PC-9 (cell line): ENCODE measurements at regions not wholly inside any gene's neighbourhood (a gene's known extent, or its start where the extent isn't known, plus 50 kb on each side); places are given as distances from the start of the nearest gene placed in this dataset.

Experiments
- BruUV-seq: library from RNA; stranded (reverse); fragments of 400-500 nt; replicated peaks from 2 replicates; lab custom pipeline; 2021; lab: Mats Ljungman, UMichigan
- CTCF ChIA-PET: fragments of 300-600 bp; sonication (Branson Sonifier 250); formaldehyde crosslinking; loops from one replicate; lab custom pipeline; 2022; ENCODE audit warnings: antibody characterized with exemption; lab: Charles Lee
- POLR2A ChIA-PET: fragments of 300-600 bp; sonication (Branson Sonifier 250); formaldehyde crosslinking; loops from one replicate; lab custom pipeline; 2022; ENCODE audit warnings: antibody characterized with exemption; ENCODE audit not compliant: unreplicated experiment; lab: Charles Lee
- DNase-seq, 2 experiments: peaks; one replicate each; pipeline versions ENCODE4 v3.0.0 to v3.0.0-alpha.2; 2015 to 2022; ENCODE audit warnings: mixed read lengths in 1 of 2
- H2AFZ ChIP-seq: fragments of 200-600 bp; sonication (generic); 2 replicates; pipeline ENCODE4 v1.8.1; 2017; ENCODE audit warnings: antibody characterized with exemption
- H3F3A ChIP-seq: fragments of 200-600 bp; sonication (generic); 2 replicates; pipeline ENCODE4 v1.8.1; 2017; ENCODE audit warnings: antibody characterized with exemption, mild to moderate bottlenecking, low read depth; ENCODE audit not compliant: insufficient read depth
- H3K27ac ChIP-seq: fragments of 200-600 bp; sonication (generic); 2 replicates; pipeline ENCODE4 v1.6.1; 2016; ENCODE audit warnings: mixed run types
- H3K27me3 ChIP-seq: fragments of 200-600 bp; sonication (generic); 2 replicates; pipeline ENCODE4 v1.6.1; 2016; ENCODE audit warnings: low read depth, mixed run types; ENCODE audit not compliant: insufficient read depth
- H3K36me3 ChIP-seq: fragments of 200-600 bp; sonication (generic); 2 replicates; pipeline ENCODE4 v1.6.1; 2016; ENCODE audit warnings: low read depth, mixed run types
- H3K4me1 ChIP-seq: fragments of 200-600 bp; sonication (generic); replicated peaks from 2 replicates; pipeline ENCODE4 v1.6.1; 2016; ENCODE audit warnings: mixed run types; ENCODE audit not compliant: insufficient read depth
- H3K4me2 ChIP-seq: fragments of 200-600 bp; sonication (generic); 2 replicates; pipeline ENCODE4 v1.6.1; 2017; ENCODE audit warnings: mixed run types
- H3K4me3 ChIP-seq: fragments of 200-600 bp; sonication (generic); 2 replicates; pipeline ENCODE4 v1.6.1; 2016; ENCODE audit warnings: mixed run types
- H3K79me2 ChIP-seq: fragments of 200-600 bp; sonication (generic); 2 replicates; pipeline ENCODE4 v1.6.1; 2017; ENCODE audit warnings: low read depth, mixed run types
- H3K9me2 ChIP-seq: fragments of 200-600 bp; sonication (generic); 2 replicates; pipeline ENCODE4 v1.8.1; 2017; ENCODE audit warnings: mild to moderate bottlenecking; ENCODE audit not compliant: insufficient read depth
- H3K9me3 ChIP-seq: fragments of 200-600 bp; sonication (generic); 2 replicates; pipeline ENCODE4 v1.8.1; 2016; ENCODE audit warnings: low read depth; ENCODE audit not compliant: insufficient read depth
- H4K20me1 ChIP-seq: fragments of 200-600 bp; sonication (generic); 2 replicates; pipeline ENCODE4 v1.8.1; 2017; ENCODE audit not compliant: insufficient read depth
- EZH2 ChIP-seq: fragments of 200-600 bp; sonication (generic); IDR thresholded peaks from 2 replicates; pipeline ENCODE4 v1.8.0; 2017; ENCODE audit warnings: antibody characterized with exemption, low read depth
- intact Hi-C: fragments of 100-400 bp; cut with micrococcal nuclease; formaldehyde crosslinking; loops from one replicate; pipeline ENCODE4 v1.10.0; 2022; ENCODE audit not compliant: unreplicated experiment
- TF ChIP-seq, protein P1 (sequence below): fragments of 200-600 bp; sonication (generic); conservative IDR thresholded peaks from 2 replicates; pipeline ENCODE4 v1.6.1; 2017; ENCODE audit warnings: mixed run types, antibody characterized with exemption, mild to moderate bottlenecking, moderate library complexity

DNA sequence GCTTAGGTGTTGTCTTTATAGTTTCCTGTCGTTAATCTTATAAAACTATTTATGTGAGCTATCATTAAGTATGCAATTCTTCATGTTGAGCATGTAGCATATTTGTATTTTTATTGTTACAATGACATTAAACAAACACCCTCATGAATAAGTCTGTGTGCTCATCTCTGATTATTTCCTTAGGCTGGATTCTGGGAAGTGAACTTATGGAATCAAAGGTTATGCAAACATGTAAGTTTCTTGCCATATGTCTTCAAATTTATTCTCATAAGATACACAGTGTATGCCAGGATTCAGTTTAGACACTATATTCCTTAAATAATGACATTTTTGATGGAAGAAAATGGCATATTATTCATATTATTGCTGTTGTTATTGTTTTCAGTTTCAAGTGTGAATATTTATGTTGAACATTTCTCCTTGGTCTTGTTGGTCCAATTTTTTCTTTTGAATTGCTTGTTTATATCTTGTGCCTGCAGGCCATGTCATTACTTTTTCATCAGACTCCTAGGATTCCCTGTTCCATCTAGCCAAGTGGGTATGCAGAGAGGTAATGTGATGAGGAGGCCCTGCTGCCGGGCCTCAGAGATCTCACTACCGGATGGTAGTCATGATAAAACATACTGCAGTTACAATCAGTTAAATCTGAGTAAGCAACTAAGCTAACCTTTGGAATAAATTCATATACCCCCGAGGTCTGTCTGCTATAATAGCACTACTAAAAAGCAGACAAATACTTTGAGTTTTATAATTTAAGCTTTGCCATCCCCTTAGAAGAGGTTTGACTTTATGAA lies 684.3 kb upstream of the SGO1 start:
- Histone ChIP-seq H3K9me2 (no peaks in the 10 kb centered on the region), H3K27ac (no peak overlapping the region), H3K4me1 (no peaks in the 10 kb centered on the region), H3K9me3 (no peaks in the 10 kb centered on the region), H2AFZ (no peak overlapping the region), H3K27me3 (no peaks in the 10 kb centered on the region), H3F3A (no peaks in the 10 kb centered on the region), H3K4me3 (no peak overlapping the region), H3K36me3 (no peaks in the 10 kb centered on the region), H4K20me1 (no peaks in the 10 kb centered on the region), H3K4me2 (no peak overlapping the region), H3K79me2 (no peaks in the 10 kb centered on the region)
- CTCF ChIA-PET, result no interaction called here
- POLR2A ChIA-PET, result no interaction called here
- intact Hi-C loops, result no loop called here
- BruUV-seq, result no TSS peak
- DNase-seq, result no peak
- TF ChIP-seq EZH2, result no peak
- TF ChIP-seq, protein P1, sequence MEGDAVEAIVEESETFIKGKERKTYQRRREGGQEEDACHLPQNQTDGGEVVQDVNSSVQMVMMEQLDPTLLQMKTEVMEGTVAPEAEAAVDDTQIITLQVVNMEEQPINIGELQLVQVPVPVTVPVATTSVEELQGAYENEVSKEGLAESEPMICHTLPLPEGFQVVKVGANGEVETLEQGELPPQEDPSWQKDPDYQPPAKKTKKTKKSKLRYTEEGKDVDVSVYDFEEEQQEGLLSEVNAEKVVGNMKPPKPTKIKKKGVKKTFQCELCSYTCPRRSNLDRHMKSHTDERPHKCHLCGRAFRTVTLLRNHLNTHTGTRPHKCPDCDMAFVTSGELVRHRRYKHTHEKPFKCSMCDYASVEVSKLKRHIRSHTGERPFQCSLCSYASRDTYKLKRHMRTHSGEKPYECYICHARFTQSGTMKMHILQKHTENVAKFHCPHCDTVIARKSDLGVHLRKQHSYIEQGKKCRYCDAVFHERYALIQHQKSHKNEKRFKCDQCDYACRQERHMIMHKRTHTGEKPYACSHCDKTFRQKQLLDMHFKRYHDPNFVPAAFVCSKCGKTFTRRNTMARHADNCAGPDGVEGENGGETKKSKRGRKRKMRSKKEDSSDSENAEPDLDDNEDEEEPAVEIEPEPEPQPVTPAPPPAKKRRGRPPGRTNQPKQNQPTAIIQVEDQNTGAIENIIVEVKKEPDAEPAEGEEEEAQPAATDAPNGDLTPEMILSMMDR, result no peak

- no peak for DNase-seq
- Histone ChIP-seq H2AFZ (no peak overlapping the region; the same call in 1 of the 2 replicates), H3K4me3 (no peak overlapping the region), H3K27me3 (no peaks in the 10 kb centered on the region), H3K9me3 (no peaks in the 10 kb centered on the region), H3K4me1 (no peaks in the 10 kb centered on the region), H3K79me2 (no peaks in the 10 kb centered on the region), H3K4me2 (no peak overlapping the region), H3K27ac (no peak overlapping the region), H4K20me1 (no peaks in the 10 kb centered on the region), H3F3A (no peaks in the 10 kb centered on the region), H3K36me3 (no peaks in the 10 kb centered on the region), H3K9me2 (no peaks in the 10 kb centered on the region)
- ChIA-PET POLR2A (no interaction called here), CTCF (no interaction called here)
- BruUV-seq, result no TSS peak
- intact Hi-C loops, result no loop called here
- TF ChIP-seq, protein P1, result no peak
Observed at GRCh38 chr3:20865803-20866202, 679.8 kb upstream of the SGO1 start.

- intact Hi-C loops, result no loop called here
- Histone ChIP-seq H3K4me1 (no peaks in the 10 kb centered on the region), H3K4me3 (no peak overlapping the region), H3K4me2 (no peak overlapping the region), H3K9me3 (no peaks in the 10 kb centered on the region), H3K9me2 (no peaks in the 10 kb centered on the region), H3K79me2 (no peaks in the 10 kb centered on the region), H3K27ac (no peak overlapping the region), H2AFZ (no peak overlapping the region), H3K36me3 (no peaks in the 10 kb centered on the region), H3K27me3 (no peaks in the 10 kb centered on the region), H4K20me1 (no peaks in the 10 kb centered on the region), H3F3A (no peaks in the 10 kb centered on the region)
- ChIA-PET POLR2A (no interaction called here), CTCF (no interaction called here)
- TF ChIP-seq EZH2, result no peak
- TF ChIP-seq, protein P1, result no peak
- BruUV-seq, result no TSS peak
- no peak for DNase-seq
Observed at GRCh38 chr3:20861454-20861853, 675.4 kb upstream of the SGO1 start.
